ENCODE measurements at regions not wholly inside any gene's neighbourhood (a gene's known extent, or its start where the extent isn't known, plus 50 kb on each side); places are given as distances from the start of the nearest gene placed in this dataset.
"Not testable (repeated sequence)": the region's sequence is repeated elsewhere in the genome, so short reads cannot be mapped to it uniquely, and the experiment has no call there.

- no peak for DNase-seq (ENCODE audit: low read depth in 2 of 2)
Measured at GRCh38 chr2:52070665-52071064, 1038.7 kb upstream of the NRXN1 start.

GRCh38 chr2:52064234-52064633, 1032.3 kb upstream of the NRXN1 start:
- DNase-seq (ENCODE audit: low read depth in 2 of 2), result no peak

- no peak for DNase-seq (ENCODE audit: low read depth in 2 of 2)
Measured at GRCh38 chr2:52054824-52055223, 1022.9 kb upstream of the NRXN1 start.

- no peak for DNase-seq (ENCODE audit: low read depth in 2 of 2)
Measured at GRCh38 chr2:52036853-52037252, 1004.9 kb upstream of the NRXN1 start.

- DNase-seq (ENCODE audit: low read depth in 2 of 2), result no peak
Measured at GRCh38 chr2:52036024-52036423, 1004.1 kb upstream of the NRXN1 start.

GRCh38 chr2:52035391-52035790, 1003.5 kb upstream of the NRXN1 start:
- DNase-seq (ENCODE audit: low read depth in 2 of 2), result no peak

- peak in 1 of 2 donors; percentile 1 for DNase-seq (ENCODE audit: low read depth in 2 of 2)
Measured at GRCh38 chr2:52034706-52035105, 1002.8 kb upstream of the NRXN1 start.

GRCh38 chr2:52022006-52022405, 990.1 kb upstream of the NRXN1 start:
- DNase-seq (ENCODE audit: low read depth in 2 of 2), result no peak

- no peak for DNase-seq (ENCODE audit: low read depth in 2 of 2)
Measured at GRCh38 chr2:52017646-52018235, 985.8 kb upstream of the NRXN1 start.

- DNase-seq (ENCODE audit: low read depth in 2 of 2), result not testable (repeated sequence)
Measured at GRCh38 chr2:52006821-52007366, 975.0 kb upstream of the NRXN1 start.

- no peak for DNase-seq (ENCODE audit: low read depth in 2 of 2)
Measured at GRCh38 chr2:52000151-52000855, 968.4 kb upstream of the NRXN1 start.

GRCh38 chr2:51998890-51999289, 967.0 kb upstream of the NRXN1 start:
- DNase-seq (ENCODE audit: low read depth in 2 of 2), result no peak

GRCh38 chr2:51997571-51997970, 965.6 kb upstream of the NRXN1 start:
- DNase-seq (ENCODE audit: low read depth in 2 of 2), result no peak

- no peak for DNase-seq (ENCODE audit: low read depth in 2 of 2)
Measured at GRCh38 chr2:51995293-51995692, 963.4 kb upstream of the NRXN1 start.

GRCh38 chr2:51994123-51994763, 962.3 kb upstream of the NRXN1 start:
- DNase-seq (ENCODE audit: low read depth in 2 of 2), result no peak

GRCh38 chr2:51990684-51991083, 958.8 kb upstream of the NRXN1 start:
- no peak for DNase-seq (ENCODE audit: low read depth in 2 of 2)

- DNase-seq (ENCODE audit: low read depth in 2 of 2), result no peak
Measured at GRCh38 chr2:51986101-51986500, 954.2 kb upstream of the NRXN1 start.

GRCh38 chr2:51981783-51982182, 949.9 kb upstream of the NRXN1 start:
- DNase-seq (ENCODE audit: low read depth in 2 of 2), result no peak

GRCh38 chr2:51976623-51977022, 944.7 kb upstream of the NRXN1 start:
- no peak for DNase-seq (ENCODE audit: low read depth in 2 of 2)

- no peak for DNase-seq (ENCODE audit: low read depth in 2 of 2)
Measured at GRCh38 chr2:51971136-51971535, 939.2 kb upstream of the NRXN1 start.

GRCh38 chr2:51969347-51969746, 937.4 kb upstream of the NRXN1 start:
- DNase-seq (ENCODE audit: low read depth in 2 of 2), result no peak

- DNase-seq (ENCODE audit: low read depth in 2 of 2), result no peak
Measured at GRCh38 chr2:51960841-51961335, 929.0 kb upstream of the NRXN1 start.

GRCh38 chr2:51960281-51960680, 928.3 kb upstream of the NRXN1 start:
- DNase-seq (ENCODE audit: low read depth in 2 of 2), result no peak

All from dermis microvascular lymphatic vessel endothelial cell (primary cell).